SK-N-SH treated with all-trans-retinoic acid at 6 μM for 48 hours (cell line): ENCODE measurements at regions not wholly inside any gene's neighbourhood (a gene's known extent, or its start where the extent isn't known, plus 50 kb on each side); places are given as distances from the start of the nearest gene placed in this dataset.

Experiments
- ATAC-seq: fragments of 200-7000 bp; cut with Tn5 transposase; 3 replicates; pipeline ENCODE4 v1.9.1; 2020; ENCODE audit warnings: mild to moderate bottlenecking, moderate library complexity
- ARNTL ChIP-seq: fragments of 450-650 bp; formaldehyde crosslinking; IDR thresholded peaks from 2 replicates; pipeline ENCODE4 v1.5.0; 2020; ENCODE audit warnings: low read depth, mild to moderate bottlenecking, moderate library complexity, borderline replicate concordance
- BACH2 ChIP-seq: fragments of 250-450 bp; sonication (Bioruptor Pico); IDR thresholded peaks from 2 replicates; pipeline ENCODE4 v1.9.0; 2021; ENCODE audit warnings: mild to moderate bottlenecking, borderline replicate concordance
- CREB5 ChIP-seq: fragments of 250-450 bp; sonication (Bioruptor Pico); IDR thresholded peaks from 2 replicates; pipeline ENCODE4 v1.5.1; 2020; ENCODE audit warnings: low read depth, mild to moderate bottlenecking, moderate library complexity
- CSDC2 ChIP-seq: fragments of 250-450 bp; sonication (Bioruptor Pico); IDR thresholded peaks from 2 replicates; pipeline ENCODE4 v1.5.0; 2020; ENCODE audit warnings: mild to moderate bottlenecking, moderate library complexity
- CSRNP3 ChIP-seq: fragments of 250-450 bp; sonication (Bioruptor Pico); IDR thresholded peaks from 2 replicates; pipeline ENCODE4 v1.5.1; 2021; ENCODE audit warnings: mild to moderate bottlenecking, moderate library complexity
- ESRRG ChIP-seq: fragments of 250-450 bp; sonication (Bioruptor Pico); IDR thresholded peaks from 2 replicates; pipeline ENCODE4 v1.6.1; 2021; ENCODE audit warnings: mild to moderate bottlenecking
- GLIS3 ChIP-seq: fragments of 250-450 bp; sonication (Bioruptor Pico); IDR thresholded peaks from 2 replicates; pipeline ENCODE4 v1.5.0; 2020; ENCODE audit warnings: mild to moderate bottlenecking, moderate library complexity
- ISL1 ChIP-seq: fragments of 250-450 bp; sonication (Bioruptor Pico); IDR thresholded peaks from 2 replicates; pipeline ENCODE4 v2.1.2; 2022; ENCODE audit warnings: mild to moderate bottlenecking, moderate library complexity
- OSR1 ChIP-seq: fragments of 250-450 bp; sonication (Bioruptor Pico); IDR thresholded peaks from 2 replicates; pipeline ENCODE4 v1.8.0; 2022; ENCODE audit warnings: moderate library complexity, mild to moderate bottlenecking, inconsistent platforms
- PATZ1 ChIP-seq: fragments of 250-450 bp; sonication (Bioruptor Pico); IDR thresholded peaks from 2 replicates; pipeline ENCODE4 v1.8.0; 2020; ENCODE audit warnings: mild to moderate bottlenecking, moderate library complexity, borderline replicate concordance
- POU6F1 ChIP-seq: fragments of 250-450 bp; sonication (Bioruptor Pico); IDR thresholded peaks from 2 replicates; pipeline ENCODE4 v1.8.0; 2021; ENCODE audit warnings: low read depth, mild to moderate bottlenecking, moderate library complexity, borderline replicate concordance
- PPARA ChIP-seq: fragments of 250-450 bp; sonication (Bioruptor Pico); IDR thresholded peaks from 2 replicates; pipeline ENCODE4 v1.5.0; 2020; ENCODE audit warnings: mild to moderate bottlenecking, borderline replicate concordance
- RARB ChIP-seq: fragments of 250-450 bp; sonication (Bioruptor Pico); IDR thresholded peaks from 2 replicates; pipeline ENCODE4 v1.8.0; 2021; ENCODE audit warnings: mild to moderate bottlenecking, moderate library complexity
- SNAI2 ChIP-seq: fragments of 250-450 bp; sonication (Bioruptor Pico); IDR thresholded peaks from 2 replicates; pipeline ENCODE4 v1.5.0; 2020; ENCODE audit warnings: mild to moderate bottlenecking, moderate library complexity
- TCF4 ChIP-seq: fragments of 250-450 bp; sonication (Bioruptor Pico); IDR thresholded peaks from 2 replicates; pipeline ENCODE4 v1.8.0; 2021; ENCODE audit warnings: mild to moderate bottlenecking, moderate library complexity, borderline replicate concordance
- TOX ChIP-seq: fragments of 250-450 bp; sonication (Bioruptor Pico); IDR thresholded peaks from 2 replicates; pipeline ENCODE4 v1.8.0; 2021; ENCODE audit warnings: mild to moderate bottlenecking, moderate library complexity, borderline replicate concordance
- TSHZ2 ChIP-seq: fragments of 250-450 bp; sonication (Bioruptor Pico); IDR thresholded peaks from 2 replicates; pipeline ENCODE4 v1.5.0; 2020; ENCODE audit warnings: mild to moderate bottlenecking, moderate library complexity
- ZC3H10 ChIP-seq: fragments of 250-450 bp; sonication (Bioruptor Pico); IDR thresholded peaks from 2 replicates; pipeline ENCODE4 v1.5.1; 2021; ENCODE audit warnings: mild to moderate bottlenecking, moderate library complexity
- ZFP3 ChIP-seq: fragments of 250-450 bp; sonication (Bioruptor Pico); IDR thresholded peaks from 2 replicates; pipeline ENCODE4 v1.5.0; 2020; ENCODE audit warnings: mild to moderate bottlenecking, moderate library complexity
- ZFP30 ChIP-seq: fragments of 450-650 bp; formaldehyde crosslinking; IDR thresholded peaks from 2 replicates; pipeline ENCODE4 v1.5.0; 2022; ENCODE audit warnings: mild to moderate bottlenecking, moderate library complexity
- ZNF565 ChIP-seq: fragments of 450-650 bp; formaldehyde crosslinking; conservative IDR thresholded peaks from 2 replicates; pipeline ENCODE4 v1.5.0; 2020; ENCODE audit warnings: low read depth, mild to moderate bottlenecking, moderate library complexity
- ZNF70 ChIP-seq: fragments of 450-650 bp; formaldehyde crosslinking; IDR thresholded peaks from 2 replicates; pipeline ENCODE4 v1.5.0; 2020; ENCODE audit warnings: mild to moderate bottlenecking, moderate library complexity
- ZNF8 ChIP-seq: fragments of 450-650 bp; formaldehyde crosslinking; IDR thresholded peaks from 2 replicates; pipeline ENCODE4 v1.5.0; 2020; ENCODE audit warnings: mild to moderate bottlenecking, moderate library complexity

GRCh38 chr9:28363151-28363562, 789.9 kb upstream of the C9orf72 start:
- peak; percentile 86 for ATAC-seq
- TF ChIP-seq PATZ1 (CRISPR knock-in tag) = no peak
- TF ChIP-seq ZNF70 (CRISPR knock-in tag) = no peak
- TF ChIP-seq ISL1 (CRISPR knock-in tag) = peak; percentile 84
- no peak for TF ChIP-seq ZNF8 (CRISPR knock-in tag)
- TF ChIP-seq CSDC2 (CRISPR knock-in tag) = no peak
- no peak for TF ChIP-seq ZFP3 (CRISPR knock-in tag)
- no peak for TF ChIP-seq GLIS3 (CRISPR knock-in tag)
- TF ChIP-seq OSR1 = no peak
- no peak for TF ChIP-seq ARNTL (CRISPR knock-in tag)
- no peak for TF ChIP-seq ESRRG (CRISPR knock-in tag)
- TF ChIP-seq ZNF565 (CRISPR knock-in tag) = no peak
- TF ChIP-seq TCF4 (CRISPR knock-in tag) = peak; percentile 98
- peak; percentile 54; the same call in 1 of the 2 replicates for TF ChIP-seq CREB5 (CRISPR knock-in tag)
- no peak for TF ChIP-seq RARB (CRISPR knock-in tag)
- no peak for TF ChIP-seq TOX (CRISPR knock-in tag)
- peak; percentile 3; the same call in 1 of the 2 replicates for TF ChIP-seq ZFP30 (CRISPR knock-in tag)
- TF ChIP-seq POU6F1 (CRISPR knock-in tag) = no peak
- TF ChIP-seq SNAI2 (CRISPR knock-in tag) = no peak
- no peak for TF ChIP-seq ZC3H10 (CRISPR knock-in tag)
- TF ChIP-seq BACH2 (CRISPR knock-in tag) = no peak
- no peak for TF ChIP-seq PPARA (CRISPR knock-in tag)
- TF ChIP-seq TSHZ2 = peak; percentile 92
- peak; percentile 65; the same call in 1 of the 2 replicates for TF ChIP-seq CSRNP3 (CRISPR knock-in tag)

- ATAC-seq = peak; percentile 35; the same call in 2 of the 3 replicates
- no peak for TF ChIP-seq ZNF70 (CRISPR knock-in tag)
- no peak for TF ChIP-seq OSR1
- no peak for TF ChIP-seq ZC3H10 (CRISPR knock-in tag)
- no peak for TF ChIP-seq CSDC2 (CRISPR knock-in tag)
- no peak for TF ChIP-seq ZFP3 (CRISPR knock-in tag)
- no peak for TF ChIP-seq ZNF8 (CRISPR knock-in tag)
- TF ChIP-seq CREB5 (CRISPR knock-in tag) = no peak
- no peak for TF ChIP-seq PATZ1 (CRISPR knock-in tag)
- no peak for TF ChIP-seq SNAI2 (CRISPR knock-in tag)
- no peak for TF ChIP-seq TSHZ2
- no peak for TF ChIP-seq PPARA (CRISPR knock-in tag)
- TF ChIP-seq ZNF565 (CRISPR knock-in tag) = no peak
- TF ChIP-seq TOX (CRISPR knock-in tag) = no peak
- no peak for TF ChIP-seq ZFP30 (CRISPR knock-in tag)
Observed at GRCh38 chr9:28365020-28365640, 791.8 kb upstream of the C9orf72 start.
